GM21528 (cell line): ENCODE measurements at regions not wholly inside any gene's neighbourhood (a gene's known extent, or its start where the extent isn't known, plus 50 kb on each side); places are given as distances from the start of the nearest gene placed in this dataset.
"Not testable (repeated sequence)": the region's sequence is repeated elsewhere in the genome, so short reads cannot be mapped to it uniquely, and the experiment has no call there.

Experiments used
- ATAC-seq: cut with Tn5 transposase; IDR thresholded peaks from one replicate; pipeline ENCODE4 v1.9.1; 2021; ENCODE audit warnings: mild to moderate bottlenecking, moderate library complexity; ENCODE audit not compliant: unreplicated experiment, low FRiP score

DNA sequence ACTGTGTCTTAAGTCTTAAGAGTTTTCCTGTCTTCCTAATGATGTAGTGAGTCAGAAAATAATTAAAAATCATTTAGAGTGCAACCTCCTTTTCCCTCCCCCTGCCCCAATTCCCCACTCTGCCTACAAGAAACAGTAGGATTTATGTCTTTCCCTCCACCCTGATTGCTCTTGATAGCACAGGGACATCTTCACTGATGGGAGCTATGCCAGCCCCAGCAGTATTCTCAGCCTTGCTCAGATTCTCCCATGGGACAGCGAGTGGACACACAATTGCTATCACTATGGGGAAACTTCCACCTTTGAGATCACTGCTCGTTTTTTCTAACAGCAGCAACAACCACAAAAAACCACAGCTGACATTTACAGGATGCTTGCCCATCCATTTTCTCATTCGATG is 216.6 kb upstream of the PLXNA2 start:
- ATAC-seq: no peak

DNA sequence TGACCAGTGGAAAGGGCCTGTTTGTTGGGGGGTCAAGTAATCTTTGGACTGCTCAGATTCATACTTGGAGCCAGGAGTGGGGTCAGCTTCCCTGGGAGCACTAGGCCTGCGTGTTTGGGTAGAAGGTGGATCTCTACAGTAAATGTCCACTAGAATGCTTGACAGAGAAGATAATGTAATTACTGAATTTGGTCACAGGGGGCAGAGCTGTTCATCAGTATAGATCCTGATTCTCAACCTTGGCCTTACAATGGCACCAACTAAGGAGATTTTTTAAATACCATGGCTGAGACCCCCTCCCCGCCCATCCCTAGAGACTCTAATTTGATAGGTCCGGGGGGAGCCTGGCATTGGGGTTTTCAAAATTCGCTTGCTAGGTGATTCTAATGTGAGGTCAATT is 217.5 kb upstream of the PLXNA2 start:
- no peak for ATAC-seq

DNA sequence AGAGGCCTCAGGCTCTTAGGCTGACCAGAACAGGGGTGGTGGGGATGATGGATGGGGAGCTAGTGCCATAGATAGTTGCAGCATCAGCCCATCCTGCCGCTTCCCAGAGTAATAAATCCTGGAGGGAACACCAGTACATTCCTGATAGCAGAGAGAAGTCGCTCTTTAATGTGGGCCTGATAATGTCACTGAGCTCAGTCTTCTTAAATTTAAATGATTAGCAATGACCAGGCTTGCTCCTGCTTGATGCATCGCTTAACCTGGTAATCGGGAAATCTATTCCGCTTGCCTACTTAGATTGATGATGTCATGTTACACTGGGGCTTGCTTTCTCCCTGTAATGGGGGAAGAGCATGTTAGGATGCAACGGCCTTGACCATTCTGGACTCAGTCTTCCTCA is 218.6 kb upstream of the PLXNA2 start:
- no peak for ATAC-seq

DNA sequence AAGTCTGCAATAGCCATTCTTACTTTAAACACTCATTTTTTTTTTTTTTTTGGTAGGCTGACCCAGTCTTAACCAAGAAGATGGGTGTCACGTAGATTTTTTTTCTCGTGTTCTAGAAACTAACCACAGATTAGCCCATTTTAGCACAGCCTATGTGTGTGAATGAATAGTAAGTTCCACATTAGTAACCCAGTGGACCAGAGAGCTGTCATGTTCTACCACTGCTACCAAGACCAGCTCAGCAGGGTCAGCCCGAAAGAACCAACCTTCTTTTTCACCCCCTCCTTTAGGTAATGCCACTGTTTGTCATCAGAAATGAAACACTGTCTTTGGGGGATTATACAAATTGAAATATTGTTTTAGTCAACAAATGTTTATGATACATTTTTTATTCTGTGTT is 221.1 kb upstream of the PLXNA2 start:
- no peak for ATAC-seq

DNA sequence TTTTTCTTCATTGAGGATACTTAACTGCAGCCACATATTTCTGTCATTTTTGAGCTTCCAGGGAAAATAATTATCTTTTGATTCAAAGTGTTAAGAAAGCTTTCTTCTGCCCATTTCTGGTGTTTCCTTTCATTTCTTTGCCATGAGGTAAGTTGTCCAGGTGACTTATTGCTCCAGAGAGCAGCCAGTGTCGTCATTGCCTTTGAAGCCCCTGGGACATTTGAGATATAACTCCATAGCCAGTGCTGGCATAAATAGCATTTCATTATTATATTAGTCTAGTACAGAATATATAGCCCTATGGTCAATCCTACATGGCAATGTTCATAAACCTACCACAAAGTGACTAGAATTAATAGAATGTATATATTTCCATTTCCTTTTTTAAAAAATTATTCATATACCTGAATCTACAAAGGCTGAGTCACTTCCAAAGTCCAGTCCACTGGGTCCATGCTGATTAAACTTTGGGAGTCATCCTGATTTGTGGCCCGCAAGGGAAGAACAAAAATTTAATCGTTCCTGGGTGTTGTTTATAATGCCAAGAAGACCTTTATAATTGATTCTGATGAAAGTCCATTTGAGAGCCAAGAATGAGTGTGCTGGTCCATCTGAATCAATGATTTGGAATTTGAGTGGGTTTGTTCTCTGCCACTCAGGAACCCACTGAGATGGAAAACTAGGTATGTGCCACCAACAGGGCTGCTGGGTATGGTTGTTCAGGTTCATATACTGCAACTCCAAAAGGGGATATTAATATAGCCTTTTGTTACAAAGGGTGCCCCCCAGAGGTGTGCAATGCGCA is 221.8 kb upstream of the PLXNA2 start:
- ATAC-seq: no peak

DNA sequence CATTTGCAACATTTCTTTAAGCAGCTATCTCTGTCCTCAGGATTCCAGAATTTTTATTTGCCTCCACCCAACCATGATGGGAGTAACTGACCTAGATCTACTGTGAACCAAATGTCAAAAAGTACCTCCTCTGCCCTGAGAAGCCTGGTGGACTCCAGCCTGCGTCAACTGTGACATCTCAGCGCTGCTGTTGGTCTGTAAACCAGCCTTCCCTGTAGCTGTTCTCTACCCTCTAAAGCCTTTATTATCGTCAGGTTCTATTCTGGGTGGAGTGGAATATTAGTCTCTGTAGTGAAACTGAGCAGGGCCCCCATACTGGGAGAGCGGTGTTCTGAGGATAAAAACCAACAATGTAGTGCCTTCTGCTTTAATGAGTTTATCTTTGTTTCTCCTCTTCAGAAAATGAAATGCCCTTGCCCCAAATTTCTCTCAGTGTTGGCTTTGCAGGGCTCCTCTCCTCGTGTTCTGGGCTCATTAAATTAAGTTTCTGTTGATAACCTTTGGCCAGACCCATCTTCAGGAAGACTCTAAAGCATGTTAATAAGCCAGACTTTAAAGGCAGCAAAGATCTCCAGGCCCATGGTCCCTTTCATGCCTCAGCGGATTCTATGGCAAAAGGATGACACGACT is 223.1 kb upstream of the PLXNA2 start:
- no peak for ATAC-seq

DNA sequence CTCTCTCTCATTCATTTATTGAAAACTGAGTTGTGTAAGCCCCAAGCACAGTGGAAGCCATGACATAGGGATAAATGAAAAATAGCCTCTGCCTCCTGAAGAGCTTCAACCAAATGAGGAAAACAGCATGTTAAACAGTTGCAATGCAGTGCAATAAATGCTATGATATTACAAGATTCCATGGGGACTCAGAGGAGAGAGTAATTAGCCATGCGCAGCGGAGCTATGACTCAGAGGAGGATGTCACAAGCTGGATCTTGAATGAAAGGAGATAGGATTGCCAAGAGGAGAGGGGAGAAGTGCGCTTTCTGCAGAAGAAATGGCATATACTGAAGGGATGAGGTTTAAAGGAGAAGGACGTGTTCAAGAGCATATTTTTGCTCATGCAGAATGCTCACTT is 231.3 kb upstream of the PLXNA2 start:
- ATAC-seq: no peak

DNA sequence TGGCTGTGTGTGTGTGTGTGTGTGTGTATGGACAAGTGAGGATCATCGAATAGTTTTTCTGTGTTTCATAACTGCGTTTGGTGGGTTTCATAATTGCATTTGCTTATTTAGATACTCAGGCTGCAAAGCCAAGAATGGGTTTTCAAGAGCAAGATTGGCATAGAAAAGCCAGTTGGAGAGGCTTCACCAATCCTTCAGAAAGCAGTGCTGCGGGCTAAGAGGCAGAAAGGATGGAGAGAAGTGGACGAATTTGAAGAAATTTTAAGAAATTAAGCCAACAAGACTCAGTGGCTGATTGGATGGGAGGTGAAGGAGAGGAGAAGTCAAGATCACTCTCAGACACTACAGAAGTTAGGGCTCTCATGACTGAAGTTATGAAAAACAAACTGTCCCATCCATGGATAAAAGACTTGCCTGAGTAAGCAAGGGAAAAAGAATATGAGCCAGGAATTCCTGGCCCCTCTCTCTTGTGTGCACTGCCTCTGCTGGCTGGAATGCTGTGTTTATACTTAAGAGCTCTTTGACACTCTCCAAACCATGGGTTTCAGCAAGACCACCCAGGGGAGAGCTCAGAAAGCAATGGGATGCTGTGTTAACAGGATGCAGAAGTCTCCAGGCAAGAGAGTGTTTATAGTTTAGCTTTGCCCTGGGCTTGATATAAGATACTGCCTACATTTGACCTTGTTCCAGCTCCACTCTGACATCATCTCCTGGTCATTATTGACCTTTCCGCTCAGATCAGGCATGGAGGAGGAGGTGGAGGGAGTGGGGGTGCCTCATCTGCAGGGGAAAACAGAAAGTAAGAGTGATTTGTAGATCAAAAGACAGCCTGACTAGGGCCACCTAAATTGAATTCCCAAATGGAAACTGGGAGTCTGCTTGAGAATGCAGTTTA is 232.0 kb upstream of the PLXNA2 start:
- ATAC-seq: no peak

DNA sequence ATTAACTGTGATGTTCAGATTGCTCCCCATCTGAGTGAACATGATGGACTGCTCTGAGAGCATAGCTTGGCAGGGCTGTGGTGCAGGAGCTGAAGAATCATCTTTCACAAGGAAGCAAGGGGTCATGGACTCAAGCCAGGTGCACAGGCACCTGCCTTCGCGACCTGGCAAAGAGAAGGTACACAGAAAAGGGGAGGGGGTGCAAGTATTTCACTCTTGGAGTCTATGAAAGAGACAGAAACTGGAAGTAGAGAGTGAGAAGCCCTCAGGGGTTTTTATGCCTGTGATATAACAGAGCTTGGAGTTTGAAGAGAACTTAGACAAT is 232.6 kb upstream of the PLXNA2 start:
- no peak for ATAC-seq

DNA sequence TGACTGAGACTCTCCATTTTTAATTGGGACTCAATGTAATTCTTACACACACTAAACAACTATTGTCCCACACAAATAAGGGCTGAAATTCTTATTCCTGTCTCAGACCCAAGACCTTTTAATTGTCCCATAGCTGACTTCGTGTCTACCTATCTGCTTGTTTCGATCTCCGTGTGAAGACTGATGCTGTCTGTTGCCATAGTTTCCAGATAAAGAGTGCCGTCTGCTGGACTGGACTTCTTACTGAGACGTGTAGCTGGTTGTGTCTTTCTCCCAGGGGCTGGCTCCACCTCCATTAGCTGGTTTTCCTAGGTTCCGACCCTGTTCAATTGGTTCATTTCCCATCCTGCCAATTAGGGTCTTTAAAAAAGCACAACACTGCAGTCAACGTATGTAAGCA is 235.3 kb upstream of the PLXNA2 start:
- ATAC-seq: no peak

DNA sequence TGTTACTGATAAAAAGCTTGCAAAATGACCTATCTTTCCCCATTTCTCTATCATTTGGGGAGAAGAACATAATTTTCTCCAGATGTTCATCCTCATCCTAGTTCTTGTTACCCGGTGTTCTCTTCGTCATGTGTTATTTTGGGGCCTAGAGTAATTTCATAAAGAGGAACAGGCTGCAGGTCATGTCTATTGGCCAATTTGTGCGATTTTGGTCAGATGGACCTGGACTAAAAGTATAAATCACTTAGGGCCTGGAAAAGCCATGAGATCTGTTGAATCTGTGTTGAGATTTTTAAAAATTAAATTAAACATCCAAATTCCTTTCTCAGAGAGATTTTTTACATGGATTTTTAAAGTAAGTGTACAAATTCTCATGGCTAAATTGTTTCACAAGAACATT is 241.3 kb upstream of the PLXNA2 start:
- no peak for ATAC-seq

DNA sequence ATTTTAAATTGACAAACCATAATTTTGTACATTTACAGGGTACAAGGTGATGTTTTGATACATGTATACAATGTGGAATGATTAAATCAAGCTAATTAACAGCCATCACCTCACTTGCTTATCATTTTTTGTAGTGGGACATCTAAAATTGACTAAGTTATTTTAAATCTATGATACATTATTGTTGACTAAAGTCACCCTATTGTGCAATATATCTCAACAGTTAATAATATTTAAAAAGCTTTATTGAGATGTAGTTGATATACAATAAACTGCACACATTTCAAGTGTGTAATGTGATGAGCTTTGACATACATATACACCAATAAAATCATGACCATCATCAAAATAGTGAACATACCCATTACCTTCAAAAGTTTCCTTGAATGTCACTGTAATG is 242.5 kb upstream of the PLXNA2 start:
- no peak for ATAC-seq

DNA sequence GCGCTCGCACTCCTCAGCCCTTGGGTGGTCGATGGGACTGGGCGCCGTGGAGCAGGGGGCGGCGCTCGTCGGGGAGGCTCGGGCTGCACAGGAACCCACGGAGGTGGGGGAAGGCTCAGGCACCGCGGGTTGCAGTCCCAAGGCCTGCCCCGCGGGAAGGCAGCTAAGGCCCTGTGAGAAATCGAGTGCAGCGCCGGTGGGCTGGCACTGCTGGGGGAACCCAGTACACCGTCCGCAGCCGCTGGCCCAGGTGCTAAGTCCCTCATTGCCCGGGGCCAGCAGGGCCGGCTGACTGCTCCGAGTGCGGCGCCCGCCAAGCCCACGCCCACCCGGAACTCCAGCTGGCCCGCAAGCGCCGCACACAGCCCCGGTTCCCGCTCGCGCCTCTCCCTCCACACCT is 244.2 kb upstream of the PLXNA2 start:
- not testable (repeated sequence) for ATAC-seq

DNA sequence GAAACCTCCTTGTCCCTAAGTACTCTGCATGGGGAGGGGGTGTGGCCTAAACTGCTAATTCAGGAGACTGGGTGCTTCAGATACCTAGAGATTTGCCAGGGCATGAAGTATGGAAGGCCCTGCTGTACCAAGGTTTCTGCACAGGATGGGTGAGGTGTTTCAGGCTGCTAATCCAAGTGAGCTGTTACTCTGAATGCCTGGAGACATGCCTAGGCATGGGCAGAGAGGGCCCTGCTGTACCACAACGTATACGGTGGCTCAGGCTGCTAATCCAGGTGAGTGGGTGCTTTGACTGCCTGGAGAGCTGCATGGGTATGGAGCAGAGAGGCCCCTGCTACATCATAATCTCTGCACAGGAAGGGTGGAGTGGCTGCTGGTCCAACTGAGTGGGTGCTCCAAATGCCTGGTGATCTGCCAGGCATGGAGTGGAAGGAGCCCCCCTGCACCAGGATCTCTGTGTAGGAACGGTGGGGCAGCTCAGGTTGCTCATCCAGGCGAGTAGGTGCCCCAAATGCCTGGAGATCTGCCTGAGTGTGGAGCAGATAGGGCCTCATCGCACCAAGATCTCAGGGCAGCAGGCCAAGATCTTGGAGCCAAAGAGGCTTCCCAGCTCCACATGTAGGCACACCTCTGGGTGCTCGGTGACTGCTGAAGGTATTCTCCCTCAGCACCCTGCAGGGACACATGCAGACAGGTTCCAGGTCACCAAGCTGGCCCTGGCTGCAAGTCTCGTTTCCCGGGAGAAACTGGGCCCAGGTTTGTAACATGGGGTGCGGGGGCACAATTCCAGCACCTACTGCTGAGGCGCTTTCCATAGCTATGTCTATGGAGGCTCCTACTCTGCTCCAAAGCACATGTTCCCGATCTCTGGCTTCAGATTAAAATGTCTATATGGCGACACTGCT is 252.5 kb upstream of the PLXNA2 start:
- no peak for ATAC-seq

DNA sequence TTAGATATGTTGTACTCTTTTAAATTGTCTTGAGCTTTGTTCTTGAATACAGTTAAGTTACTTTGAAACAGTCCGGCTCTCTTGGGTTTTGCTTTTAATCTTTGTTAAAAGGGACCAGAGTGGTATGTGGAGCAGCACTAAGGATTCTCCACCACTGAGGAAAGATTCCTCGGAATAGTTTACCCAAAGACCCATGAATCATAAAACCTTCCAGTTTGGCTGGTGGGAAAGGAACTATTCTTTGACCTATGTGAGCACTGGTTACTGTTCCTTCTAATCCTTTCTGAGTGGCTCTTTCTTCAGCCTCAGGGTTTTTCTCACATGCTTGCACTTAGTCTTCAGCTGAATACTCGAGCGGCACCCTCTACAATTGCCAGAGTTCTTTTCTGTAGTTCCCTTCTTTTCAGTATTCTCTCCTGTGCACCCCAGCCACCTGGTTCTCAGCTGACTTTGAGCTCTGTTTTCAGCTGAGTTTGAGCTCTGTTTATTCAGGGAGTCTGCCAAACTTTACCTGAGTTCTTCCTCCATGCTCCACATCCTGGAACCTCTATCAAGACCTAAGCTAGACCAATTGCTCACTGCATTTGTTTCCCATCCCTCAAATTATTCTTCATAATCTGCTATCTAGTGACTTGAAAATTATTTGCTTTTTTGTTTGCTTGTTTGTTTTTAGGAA is 253.8 kb upstream of the PLXNA2 start:
- ATAC-seq: no peak

DNA sequence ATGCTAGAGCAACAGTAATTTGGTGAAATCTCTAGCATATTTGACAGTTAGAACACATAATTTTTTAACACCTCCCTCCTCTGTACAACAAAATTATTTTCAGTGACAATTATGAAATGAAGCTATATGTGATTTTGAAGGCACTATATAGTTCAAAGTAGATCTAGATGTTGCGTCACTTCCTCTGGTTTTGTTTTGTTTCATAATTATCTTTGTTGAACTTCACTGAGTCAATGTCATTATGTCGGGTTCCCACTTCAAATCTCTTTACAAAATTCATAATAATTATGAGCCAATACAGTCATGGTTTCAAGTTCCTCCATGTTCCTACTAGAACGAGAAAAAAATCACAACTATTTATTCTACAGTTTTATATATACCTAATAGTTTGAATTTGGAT is 254.8 kb upstream of the PLXNA2 start:
- ATAC-seq: no peak

DNA sequence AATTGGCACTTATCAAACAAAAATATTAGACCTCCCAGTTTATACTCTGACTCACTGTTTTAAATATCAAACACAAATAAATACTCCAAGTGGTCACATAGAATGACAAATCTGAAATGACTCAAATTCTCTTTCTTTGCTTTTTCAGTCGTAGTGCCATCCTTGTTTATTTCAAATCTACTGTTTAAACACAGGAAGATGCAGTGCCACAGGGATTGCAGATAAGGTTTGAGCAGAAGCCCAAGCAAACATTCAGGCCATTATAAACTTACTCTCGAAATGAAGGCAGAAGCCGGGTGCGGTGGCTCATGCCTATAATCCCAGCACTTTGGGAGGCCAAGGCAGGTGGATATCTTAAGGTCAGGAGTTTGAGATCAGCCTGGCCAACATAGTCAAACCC is 255.4 kb upstream of the PLXNA2 start:
- no peak for ATAC-seq

DNA sequence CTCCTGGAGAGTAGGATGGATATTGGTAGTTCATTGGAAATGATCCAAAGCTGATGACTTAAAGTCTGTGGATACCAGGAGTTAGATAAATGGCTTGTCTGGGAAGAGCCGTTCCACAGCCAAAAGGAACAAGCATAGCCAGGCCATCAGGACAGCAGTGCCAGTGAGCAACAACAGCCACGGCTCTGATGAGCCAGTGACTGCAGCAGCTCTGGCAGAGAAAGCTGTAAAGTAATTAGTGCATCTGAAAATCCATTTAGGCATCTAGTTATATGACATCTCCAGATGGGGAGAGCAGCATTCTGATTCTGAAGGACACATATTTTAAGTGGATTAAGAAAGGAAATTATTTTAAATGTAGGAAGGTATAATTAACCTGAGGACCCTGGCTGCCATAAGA is 256.2 kb upstream of the PLXNA2 start:
- no peak for ATAC-seq

DNA sequence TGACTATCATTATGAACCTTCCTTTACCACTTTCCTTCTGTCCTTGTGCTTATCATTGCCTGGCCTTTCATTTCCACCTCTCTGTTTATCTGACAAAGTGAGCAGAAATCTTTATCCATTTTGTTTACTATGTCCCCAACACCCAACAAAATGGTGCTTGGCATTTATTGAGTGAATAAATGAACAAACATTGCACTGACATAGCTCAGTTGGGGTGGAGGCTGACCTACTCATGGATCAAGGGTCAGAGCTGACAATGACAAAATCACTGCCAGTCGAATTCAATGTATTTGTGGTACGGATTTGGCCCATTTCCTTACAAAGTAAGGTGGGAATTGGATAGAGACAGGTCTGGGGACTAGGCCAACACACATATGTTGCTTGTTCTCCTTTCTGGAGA is 257.4 kb upstream of the PLXNA2 start:
- ATAC-seq: no peak

DNA sequence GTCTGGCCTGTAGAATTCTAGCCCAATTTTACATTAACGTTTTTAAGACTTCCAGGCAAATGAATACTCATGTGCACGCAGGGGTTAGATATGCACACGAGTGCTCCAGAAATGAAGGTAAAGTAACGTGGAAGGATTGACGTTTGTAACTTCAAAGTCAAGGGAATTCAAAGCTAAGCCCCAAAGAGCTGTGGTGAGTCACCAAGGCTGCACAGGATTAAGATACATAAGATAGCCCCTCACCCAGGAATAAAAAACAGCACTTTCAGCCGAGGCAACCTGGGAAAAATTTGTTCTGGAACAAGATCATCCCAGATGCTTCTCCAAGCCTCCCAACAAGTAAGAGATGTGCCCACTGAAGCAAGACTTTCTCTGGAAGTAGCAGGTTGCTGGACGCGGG is 259.6 kb upstream of the PLXNA2 start:
- ATAC-seq: no peak
